ENCODE measurements at regions not wholly inside any gene's neighbourhood (a gene's known extent, or its start where the extent isn't known, plus 50 kb on each side); places are given as distances from the start of the nearest gene placed in this dataset.

GRCh38 chr20:48190757-48191156, 405.5 kb upstream of the SULF2 start:
- DNase-seq: no peak
- 67 to 86% methylated on average over 4 of the region's 4 CpGs for WGBS, 2 experiments (ENCODE audit: insufficient coverage in 1 of 2, insufficient read length in 1 of 2)

GRCh38 chr20:48189181-48189580, 403.9 kb upstream of the SULF2 start:
- Mint-ChIP-seq H3K4me1 (peaks cover 37% of the 10 kb centered on the region), H3K36me3 (ENCODE audit: low read depth) (no peaks in the 10 kb centered on the region), H3K4me3 (no peak overlapping the region), H3K9me3 (peaks cover 12% of the 10 kb centered on the region), H3K27ac (no peak overlapping the region), H3K27me3 (ENCODE audit: insufficient read depth) (no peaks in the 10 kb centered on the region)
- Histone ChIP-seq H3K4me3 (ENCODE audit: low read length) (no peak overlapping the region), H3K27me3 (ENCODE audit: control insufficient read depth, insufficient read depth, low read length, poor library complexity, severe bottlenecking) (no peaks in the 10 kb centered on the region), H3K9ac (ENCODE audit: extremely low read depth, low read length, poor library complexity, severe bottlenecking) (no peak overlapping the region), H3K36me3 (ENCODE audit: control insufficient read depth, insufficient read depth, low read length) (no peaks in the 10 kb centered on the region), H3K4me1 (ENCODE audit: control insufficient read depth, insufficient read depth, low read length) (peaks cover 22% of the 10 kb centered on the region), H3K27ac (ENCODE audit: low read depth, low read length) (no peak overlapping the region), H3K9me3 (ENCODE audit: control insufficient read depth, low read length) (peaks cover 13% of the 10 kb centered on the region)
- WGBS, 2 experiments (ENCODE audit: insufficient coverage in 1 of 2, insufficient read length in 1 of 2): 81 to 90% methylated on average over 2 to 4 of the region's 4 CpGs
- DNase-seq: peak; percentile 69
- TF ChIP-seq CTCF (conservative IDR thresholded peaks at IDR 0.05): peak; percentile 68

More at GRCh38 chr20:48190757-48191156, 405.5 kb upstream of the SULF2 start:
- no peak overlapping the region for H3K4me3 Mint-ChIP-seq
- H3K27me3 Mint-ChIP-seq (ENCODE audit: insufficient read depth): no peaks in the 10 kb centered on the region
- H3K9me3 ChIP-seq (ENCODE audit: control insufficient read depth, low read length): peaks cover 13% of the 10 kb centered on the region
- H3K9ac ChIP-seq (ENCODE audit: extremely low read depth, low read length, poor library complexity, severe bottlenecking): no peak overlapping the region
- no peaks in the 10 kb centered on the region for H3K36me3 ChIP-seq (ENCODE audit: control insufficient read depth, insufficient read depth, low read length)
- peaks cover 41% of the 10 kb centered on the region for H3K4me1 Mint-ChIP-seq
- H3K4me3 ChIP-seq (ENCODE audit: low read length): no peak overlapping the region
- no peaks in the 10 kb centered on the region for H3K36me3 Mint-ChIP-seq (ENCODE audit: low read depth)
- H3K27ac ChIP-seq (ENCODE audit: low read depth, low read length): no peak overlapping the region
- peaks cover 22% of the 10 kb centered on the region for H3K4me1 ChIP-seq (ENCODE audit: control insufficient read depth, insufficient read depth, low read length)
- H3K27ac Mint-ChIP-seq: peak overlapping the region; percentile 92
- no peaks in the 10 kb centered on the region for H3K27me3 ChIP-seq (ENCODE audit: control insufficient read depth, insufficient read depth, low read length, poor library complexity, severe bottlenecking)
- TF ChIP-seq CTCF (conservative IDR thresholded peaks at IDR 0.05): no peak
- H3K9me3 Mint-ChIP-seq: peaks cover 12% of the 10 kb centered on the region

DNA sequence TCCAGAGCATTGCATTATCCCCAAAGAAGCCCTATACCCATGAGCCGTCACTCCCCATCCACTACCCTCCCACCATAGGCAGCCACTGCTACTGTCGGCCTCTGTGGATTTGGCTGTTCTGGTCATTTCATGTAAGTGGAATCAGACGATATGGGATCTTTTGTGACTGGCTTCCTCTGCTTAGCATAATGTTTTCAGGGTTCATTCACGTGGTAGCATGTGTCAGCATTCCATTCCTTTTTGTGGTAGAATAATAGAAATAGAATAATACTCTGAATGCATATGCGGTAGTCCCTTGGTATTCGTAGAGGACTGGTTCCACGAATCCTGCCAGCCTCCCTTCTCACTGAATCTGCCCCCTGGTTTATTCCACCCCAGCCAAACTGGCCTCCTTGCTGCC, 402.6 kb upstream of the SULF2 start:
- H3K27ac Mint-ChIP-seq: no peak overlapping the region
- DNase-seq: no peak
- H3K27me3 ChIP-seq (ENCODE audit: control insufficient read depth, insufficient read depth, low read length, poor library complexity, severe bottlenecking): no peaks in the 10 kb centered on the region
- no peaks in the 10 kb centered on the region for H3K36me3 Mint-ChIP-seq (ENCODE audit: low read depth)
- H3K4me1 Mint-ChIP-seq: peaks cover 37% of the 10 kb centered on the region
- no peaks in the 10 kb centered on the region for H3K36me3 ChIP-seq (ENCODE audit: control insufficient read depth, insufficient read depth, low read length)
- peaks cover 22% of the 10 kb centered on the region for H3K4me1 ChIP-seq (ENCODE audit: control insufficient read depth, insufficient read depth, low read length)
- no peak overlapping the region for H3K27ac ChIP-seq (ENCODE audit: low read depth, low read length)
- no peak overlapping the region for H3K4me3 Mint-ChIP-seq
- H3K9ac ChIP-seq (ENCODE audit: extremely low read depth, low read length, poor library complexity, severe bottlenecking): no peak overlapping the region
- H3K9me3 Mint-ChIP-seq: peaks cover 12% of the 10 kb centered on the region
- H3K4me3 ChIP-seq (ENCODE audit: low read length): no peak overlapping the region
- H3K27me3 Mint-ChIP-seq (ENCODE audit: insufficient read depth): no peaks in the 10 kb centered on the region
- peaks cover 13% of the 10 kb centered on the region for H3K9me3 ChIP-seq (ENCODE audit: control insufficient read depth, low read length)
- 84 to 95% methylated on average over 4 to 7 of the region's 7 CpGs for WGBS, 2 experiments (ENCODE audit: insufficient coverage in 1 of 2, insufficient read length in 1 of 2)
- TF ChIP-seq CTCF (conservative IDR thresholded peaks at IDR 0.05): no peak
